Gastroesophageal sphincter (tissue), 3 donors: ENCODE measurements at regions not wholly inside any gene's neighbourhood (a gene's known extent, or its start where the extent isn't known, plus 50 kb on each side); places are given as distances from the start of the nearest gene placed in this dataset.

Source experiments
- POLR2A ChIP-seq, 2 donors: fragments of 450-650 bp; IDR thresholded peaks; one replicate each; pipeline ENCODE4 v1.6.1; 2017; ENCODE audit warnings: antibody characterized with exemption in 2 of 2, mild to moderate bottlenecking in 2 of 2, moderate library complexity in 1 of 2
- POLR2AphosphoS5 ChIP-seq: sonication (generic); formaldehyde crosslinking; IDR thresholded peaks from one replicate; pipeline ENCODE4 v1.6.1; 2017; ENCODE audit warnings: antibody characterized with exemption
- TF ChIP-seq, protein P1 (sequence below), 4 experiments: fragments of 200-600 bp in 2 of 4; fragments of 450-650 bp in 2 of 4; sonication (generic) in 1 of 4; IDR thresholded peaks; one replicate each; pipeline ENCODE4 v1.5.1; 2017 to 2019; ENCODE audit warnings: antibody characterized with exemption in 4 of 4, mild to moderate bottlenecking in 2 of 4, moderate library complexity in 2 of 4

DNA sequence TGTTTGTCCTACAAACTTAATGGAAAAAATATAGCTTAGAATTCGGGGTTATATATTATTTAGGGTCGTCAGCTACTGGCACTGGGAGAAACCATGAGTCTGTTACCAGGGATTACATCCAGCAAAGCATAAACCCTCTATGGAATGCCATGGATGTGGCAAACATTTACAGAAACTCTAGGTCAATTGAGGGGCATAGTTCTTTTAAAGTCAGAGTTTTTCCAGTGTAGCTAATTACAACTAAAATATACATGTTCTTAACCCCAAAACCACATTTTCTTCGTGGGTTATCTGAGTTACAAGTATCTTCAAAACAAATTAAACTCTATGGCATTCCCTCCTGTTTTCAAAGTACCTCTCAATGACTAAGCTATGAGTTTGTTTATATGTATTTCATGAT, 99.3 kb upstream of the THSD7A start:
- TF ChIP-seq, protein P1, sequence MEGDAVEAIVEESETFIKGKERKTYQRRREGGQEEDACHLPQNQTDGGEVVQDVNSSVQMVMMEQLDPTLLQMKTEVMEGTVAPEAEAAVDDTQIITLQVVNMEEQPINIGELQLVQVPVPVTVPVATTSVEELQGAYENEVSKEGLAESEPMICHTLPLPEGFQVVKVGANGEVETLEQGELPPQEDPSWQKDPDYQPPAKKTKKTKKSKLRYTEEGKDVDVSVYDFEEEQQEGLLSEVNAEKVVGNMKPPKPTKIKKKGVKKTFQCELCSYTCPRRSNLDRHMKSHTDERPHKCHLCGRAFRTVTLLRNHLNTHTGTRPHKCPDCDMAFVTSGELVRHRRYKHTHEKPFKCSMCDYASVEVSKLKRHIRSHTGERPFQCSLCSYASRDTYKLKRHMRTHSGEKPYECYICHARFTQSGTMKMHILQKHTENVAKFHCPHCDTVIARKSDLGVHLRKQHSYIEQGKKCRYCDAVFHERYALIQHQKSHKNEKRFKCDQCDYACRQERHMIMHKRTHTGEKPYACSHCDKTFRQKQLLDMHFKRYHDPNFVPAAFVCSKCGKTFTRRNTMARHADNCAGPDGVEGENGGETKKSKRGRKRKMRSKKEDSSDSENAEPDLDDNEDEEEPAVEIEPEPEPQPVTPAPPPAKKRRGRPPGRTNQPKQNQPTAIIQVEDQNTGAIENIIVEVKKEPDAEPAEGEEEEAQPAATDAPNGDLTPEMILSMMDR (IDR thresholded peaks at IDR 0.05), result no peak
- TF ChIP-seq POLR2AphosphoS5 (no peak), POLR2A (IDR thresholded peaks at IDR 0.05) (no peak)
